Esophagus (tissue), 2 donors: ENCODE measurements at regions not wholly inside any gene's neighbourhood (a gene's known extent, or its start where the extent isn't known, plus 50 kb on each side); places are given as distances from the start of the nearest gene placed in this dataset.

ENCODE experiments used
- H3K27ac ChIP-seq, 2 donors: one replicate each; pipeline ENCODE4 v1.5.1; 2013; ENCODE audit warnings: low read depth in 2 of 2, mild to moderate bottlenecking in 2 of 2, inconsistent platforms in 1 of 2, low read length in 1 of 2, moderate library complexity in 1 of 2
- H3K27me3 ChIP-seq, 2 donors: one replicate each; pipeline ENCODE4 v1.6.1; 2013; ENCODE audit warnings: low read length in 2 of 2, control low read depth in 1 of 2, mild to moderate bottlenecking in 1 of 2; ENCODE audit not compliant: insufficient read depth in 2 of 2, control insufficient read depth in 1 of 2
- H3K36me3 ChIP-seq, 2 donors: one replicate each; pipeline ENCODE4 v1.6.1; 2013; ENCODE audit warnings: low read length in 1 of 2; ENCODE audit not compliant: control insufficient read depth in 2 of 2, insufficient read depth in 2 of 2
- H3K4me1 ChIP-seq, 2 donors: one replicate each; pipeline ENCODE4 v1.6.1; 2013; ENCODE audit warnings: low read length in 1 of 2; ENCODE audit not compliant: control insufficient read depth in 2 of 2, insufficient read depth in 2 of 2
- H3K4me3 ChIP-seq, 2 donors: one replicate each; pipeline ENCODE4 v1.5.1; 2013; ENCODE audit warnings: low read length in 2 of 2, mild to moderate bottlenecking in 2 of 2, low read depth in 1 of 2, moderate library complexity in 1 of 2
- H3K9me3 ChIP-seq, 2 donors: one replicate each; pipeline ENCODE4 v1.6.1; 2013; ENCODE audit warnings: mild to moderate bottlenecking in 2 of 2, low read depth in 1 of 2, low read length in 1 of 2, moderate library complexity in 1 of 2; ENCODE audit not compliant: control insufficient read depth in 2 of 2, insufficient read depth in 1 of 2
- WGBS, 2 donors: extraction: QIAGEN DNeasy Blood & Tissue Kit; methylation state at CpG; one replicate each; pipeline ENCODE4 v1.1.7; 2013; 5-methylcytosine and 5-hydroxymethylcytosine counted together
- donor health status: healthy with polysubstance abuse.
- donor health status: Bipolar disorder and iron deficiency.

GRCh38 chr2:167310442-167310841 lies 422.2 kb downstream of the XIRP2 start:
- Histone ChIP-seq H3K4me3 (no peak overlapping the region), H3K4me1 (no peaks in the 10 kb centered on the region), H3K27me3 (no peaks in the 10 kb centered on the region), H3K27ac (no peak overlapping the region), H3K36me3 (no peaks in the 10 kb centered on the region), H3K9me3 (no peaks in the 10 kb centered on the region)
- 42 to 59% methylated on average over 1 of the region's 1 CpG for WGBS, 2 donors
